ENCODE measurements at regions not wholly inside any gene's neighbourhood (a gene's known extent, or its start where the extent isn't known, plus 50 kb on each side); places are given as distances from the start of the nearest gene placed in this dataset.

DNA sequence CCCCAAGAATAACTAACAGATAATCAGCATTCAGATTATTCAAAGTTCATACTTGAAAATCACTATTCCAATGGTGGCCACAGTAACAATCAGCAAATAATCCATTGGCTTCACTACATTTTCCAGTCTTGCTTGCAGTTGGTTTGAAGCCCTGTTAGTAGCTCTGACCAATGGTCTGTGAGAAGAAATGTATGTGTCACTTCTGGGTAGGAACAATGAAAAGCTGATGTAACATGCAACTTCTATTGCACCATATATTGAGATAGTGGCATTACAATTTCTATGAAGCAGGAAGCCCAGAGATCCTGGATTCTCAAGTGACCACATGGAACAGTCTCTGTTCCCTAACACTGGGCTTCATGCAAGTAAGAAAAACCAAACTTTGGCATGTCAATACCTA lies 250.9 kb upstream of the DAB1 start:
- no peaks in the 10 kb centered on the region for H3K27me3 ChIP-seq (ENCODE audit: insufficient read depth, low read depth, severe bottlenecking)
- no peak overlapping the region for H3K27ac ChIP-seq
- no peaks in the 10 kb centered on the region for H3K9me3 ChIP-seq (ENCODE audit: severe bottlenecking)
- TF ChIP-seq CTCF (IDR thresholded peaks at IDR 0.05; ENCODE audit: low read depth, low read length): no peak
- DNase-seq: no peak
- no peak overlapping the region for H3K4me3 ChIP-seq (ENCODE audit: low read depth, low read length)
- no peaks in the 10 kb centered on the region for H3K36me3 ChIP-seq

DNA sequence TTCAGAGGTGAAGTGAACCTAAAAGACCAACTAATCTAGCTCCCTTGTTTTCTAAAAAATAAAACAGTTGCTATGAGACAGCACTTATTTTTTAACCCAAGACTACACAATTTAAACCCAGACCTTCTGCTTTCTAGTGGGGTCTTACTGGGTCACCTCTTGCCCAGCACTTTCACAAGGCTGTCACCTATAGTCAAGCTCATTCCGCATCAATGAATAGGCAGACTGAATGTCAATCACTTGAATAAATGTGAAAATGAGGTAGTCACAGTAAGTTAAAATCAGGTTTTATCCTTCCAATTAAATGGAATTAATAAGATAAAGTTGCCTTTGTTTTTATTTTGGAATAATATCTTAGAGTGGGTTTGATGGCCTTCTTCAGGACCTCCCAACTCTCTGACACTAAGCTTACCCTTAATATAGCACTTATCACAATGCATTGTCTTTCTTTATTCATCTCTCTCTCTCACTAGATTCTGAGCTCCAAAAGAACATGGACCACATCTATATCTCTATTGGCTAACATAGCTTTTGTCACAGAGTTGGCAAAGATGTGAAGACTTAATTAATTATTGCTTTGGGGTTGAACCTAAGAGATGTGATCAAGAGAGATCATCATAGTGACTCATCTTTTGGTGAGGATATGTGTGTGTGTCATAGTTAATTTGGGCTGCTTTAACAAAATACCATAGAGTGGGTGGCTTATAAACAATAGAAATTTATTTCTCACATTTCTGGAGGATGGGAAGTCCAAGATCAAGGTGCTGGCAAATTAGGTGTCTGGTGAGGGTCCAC lies 248.7 kb upstream of the DAB1 start:
- no peak for DNase-seq
- Histone ChIP-seq H3K4me3 (ENCODE audit: low read depth, low read length) (no peak overlapping the region), H3K27ac (no peak overlapping the region), H3K9me3 (ENCODE audit: severe bottlenecking) (no peaks in the 10 kb centered on the region), H3K36me3 (no peaks in the 10 kb centered on the region), H3K27me3 (ENCODE audit: insufficient read depth, low read depth, severe bottlenecking) (no peaks in the 10 kb centered on the region)
- no peak for TF ChIP-seq CTCF (IDR thresholded peaks at IDR 0.05; ENCODE audit: low read depth, low read length)

DNA sequence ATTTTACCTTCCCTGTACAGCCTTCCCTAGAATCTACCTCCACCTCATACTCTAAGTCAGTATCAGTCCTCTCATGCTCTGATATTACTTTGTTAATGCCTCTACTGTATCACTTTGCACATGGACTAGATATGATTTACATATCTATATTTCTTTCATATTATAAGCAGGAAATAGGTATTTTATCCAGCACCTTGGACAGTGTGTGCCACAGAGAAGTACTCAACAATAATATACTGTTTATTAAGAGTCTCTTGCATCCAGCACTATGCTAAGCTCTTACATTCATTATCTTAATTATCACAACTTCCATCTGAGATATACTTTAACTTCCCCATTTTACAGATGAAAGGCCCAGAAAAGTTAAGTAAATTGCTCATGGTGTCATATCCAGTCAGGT lies 247.9 kb upstream of the DAB1 start:
- Histone ChIP-seq H3K27ac (no peak overlapping the region), H3K9me3 (ENCODE audit: severe bottlenecking) (no peaks in the 10 kb centered on the region), H3K27me3 (ENCODE audit: insufficient read depth, low read depth, severe bottlenecking) (no peaks in the 10 kb centered on the region), H3K4me3 (ENCODE audit: low read depth, low read length) (no peak overlapping the region), H3K36me3 (no peaks in the 10 kb centered on the region)
- TF ChIP-seq CTCF (IDR thresholded peaks at IDR 0.05; ENCODE audit: low read depth, low read length): no peak
- DNase-seq: no peak

DNA sequence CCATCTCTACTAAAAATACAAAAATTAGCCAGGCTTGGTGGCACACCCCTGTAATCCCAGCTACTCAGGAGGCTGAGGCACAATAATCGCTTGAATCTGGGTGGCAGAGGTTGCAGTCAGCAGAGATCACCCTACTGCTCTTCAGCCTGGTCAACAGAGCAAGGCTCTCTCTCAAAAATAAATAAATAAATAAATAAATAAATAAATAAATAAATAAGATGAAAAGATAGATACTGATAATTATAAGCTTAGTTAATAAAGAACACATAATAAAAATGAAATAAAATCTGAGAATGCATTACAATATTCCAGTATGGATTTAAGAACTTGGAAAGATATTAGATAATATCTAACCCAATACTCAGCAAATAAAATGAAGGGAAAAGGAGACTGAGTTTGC lies 235.9 kb upstream of the DAB1 start:
- H3K27me3 ChIP-seq (ENCODE audit: insufficient read depth, low read depth, severe bottlenecking): no peaks in the 10 kb centered on the region
- no peak for TF ChIP-seq CTCF (IDR thresholded peaks at IDR 0.05; ENCODE audit: low read depth, low read length)
- DNase-seq: no peak

DNA sequence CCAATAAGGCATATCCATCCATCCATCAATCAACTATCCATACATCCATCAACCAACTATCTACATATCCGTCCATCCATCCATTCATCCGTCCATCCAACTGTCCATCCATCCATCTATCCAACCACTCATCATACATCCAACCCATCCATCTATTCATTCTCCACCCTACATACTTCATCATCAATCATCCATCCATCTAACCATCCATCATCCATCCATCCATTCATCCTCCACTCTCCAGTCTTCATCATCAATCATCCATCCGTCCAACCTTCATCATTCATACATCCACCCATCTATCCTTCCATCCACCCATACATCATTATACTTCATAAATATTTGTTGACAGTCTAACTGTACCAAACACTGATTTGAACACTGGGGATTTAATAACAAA lies 231.3 kb upstream of the DAB1 start:
- no peak overlapping the region for H3K4me3 ChIP-seq (ENCODE audit: low read depth, low read length)
- no peaks in the 10 kb centered on the region for H3K36me3 ChIP-seq
- H3K27me3 ChIP-seq (ENCODE audit: insufficient read depth, low read depth, severe bottlenecking): no peaks in the 10 kb centered on the region
- no peak for TF ChIP-seq CTCF (IDR thresholded peaks at IDR 0.05; ENCODE audit: low read depth, low read length)
- no peak for DNase-seq
- H3K9me3 ChIP-seq (ENCODE audit: severe bottlenecking): no peaks in the 10 kb centered on the region
- no peak overlapping the region for H3K27ac ChIP-seq

More for the DNA sequence above, 235.9 kb upstream of the DAB1 start:
- Histone ChIP-seq H3K9me3 (ENCODE audit: severe bottlenecking) (no peaks in the 10 kb centered on the region), H3K36me3 (no peaks in the 10 kb centered on the region), H3K27ac (no peak overlapping the region), H3K4me3 (ENCODE audit: low read depth, low read length) (no peak overlapping the region)

DNA sequence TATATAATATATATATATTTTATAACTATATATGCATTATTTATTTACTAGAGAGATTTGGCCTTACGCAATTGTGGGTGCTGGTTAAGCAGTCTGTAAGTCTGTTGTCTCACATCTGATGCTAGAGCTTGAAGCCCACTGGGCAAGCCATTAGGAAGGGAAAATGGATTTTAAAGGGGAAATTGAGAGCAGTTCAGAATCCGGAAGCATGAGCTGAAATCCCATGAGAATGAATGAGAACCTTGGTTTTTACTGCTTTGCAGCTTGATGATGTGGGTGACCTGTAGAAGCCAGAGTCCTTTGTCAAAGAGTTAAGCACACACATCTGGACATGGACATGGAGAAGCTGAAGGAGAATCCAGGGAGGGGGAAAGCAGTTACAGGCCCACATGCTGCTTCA lies 220.8 kb upstream of the DAB1 start:
- no peak overlapping the region for H3K4me3 ChIP-seq (ENCODE audit: low read depth, low read length)
- H3K36me3 ChIP-seq: no peaks in the 10 kb centered on the region
- no peak for TF ChIP-seq CTCF (IDR thresholded peaks at IDR 0.05; ENCODE audit: low read depth, low read length)
- no peak for DNase-seq
- H3K27ac ChIP-seq: no peak overlapping the region
- H3K27me3 ChIP-seq (ENCODE audit: insufficient read depth, low read depth, severe bottlenecking): no peaks in the 10 kb centered on the region
- H3K9me3 ChIP-seq (ENCODE audit: severe bottlenecking): no peaks in the 10 kb centered on the region
